GM18870 (cell line): ENCODE measurements at regions not wholly inside any gene's neighbourhood (a gene's known extent, or its start where the extent isn't known, plus 50 kb on each side); places are given as distances from the start of the nearest gene placed in this dataset.

Experiments
- ATAC-seq: cut with Tn5 transposase; IDR thresholded peaks from one replicate; pipeline ENCODE4 v1.9.1; 2021; ENCODE audit warnings: moderate library complexity; ENCODE audit not compliant: unreplicated experiment

- no peak for ATAC-seq
Observed at GRCh38 chr9:27864644-27865438, 291.6 kb upstream of the C9orf72 start.

GRCh38 chr9:27866741-27867140, 293.5 kb upstream of the C9orf72 start:
- no peak for ATAC-seq

DNA sequence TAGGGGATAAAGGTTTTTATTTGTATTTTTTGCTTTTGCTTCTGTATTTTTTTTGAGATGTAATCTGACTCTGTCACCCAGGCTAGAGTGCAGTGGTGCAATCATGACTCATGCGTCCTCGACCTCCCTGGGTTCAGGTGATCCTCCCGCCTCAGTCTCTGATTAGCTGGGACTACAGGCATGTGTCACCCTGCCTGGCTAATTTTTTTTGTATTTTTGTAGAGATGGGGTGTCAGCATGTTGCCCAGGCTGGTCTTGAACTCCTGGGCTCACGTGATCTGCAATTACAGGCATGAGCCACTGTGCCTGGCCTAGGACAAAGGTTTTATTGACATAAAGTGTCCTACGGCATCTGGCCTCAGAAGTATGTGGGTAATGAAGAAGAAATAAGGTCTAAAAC, 297.1 kb upstream of the C9orf72 start:
- ATAC-seq: no peak

- ATAC-seq: no peak
Observed at GRCh38 chr9:27880156-27880555, 306.9 kb upstream of the C9orf72 start.

DNA sequence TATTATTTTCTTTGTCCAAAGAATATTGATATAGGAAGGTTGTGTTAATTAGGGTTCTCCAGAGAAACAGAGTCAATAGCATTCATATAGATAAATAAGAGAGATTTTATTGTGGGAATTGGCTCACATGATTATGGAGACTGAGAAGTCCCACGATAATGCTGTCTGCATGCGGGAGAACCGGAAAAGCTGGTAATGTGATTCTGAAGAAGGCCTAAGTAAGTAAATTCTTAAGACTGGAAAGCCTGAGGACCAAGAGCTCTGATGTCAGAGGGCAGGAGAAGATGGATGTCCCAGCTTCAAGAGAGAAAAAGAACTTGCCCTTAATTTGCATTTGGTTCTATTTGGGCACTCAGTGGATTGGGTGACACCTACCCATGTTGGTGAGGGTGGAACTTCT, 307.4 kb upstream of the C9orf72 start:
- ATAC-seq: no peak

DNA sequence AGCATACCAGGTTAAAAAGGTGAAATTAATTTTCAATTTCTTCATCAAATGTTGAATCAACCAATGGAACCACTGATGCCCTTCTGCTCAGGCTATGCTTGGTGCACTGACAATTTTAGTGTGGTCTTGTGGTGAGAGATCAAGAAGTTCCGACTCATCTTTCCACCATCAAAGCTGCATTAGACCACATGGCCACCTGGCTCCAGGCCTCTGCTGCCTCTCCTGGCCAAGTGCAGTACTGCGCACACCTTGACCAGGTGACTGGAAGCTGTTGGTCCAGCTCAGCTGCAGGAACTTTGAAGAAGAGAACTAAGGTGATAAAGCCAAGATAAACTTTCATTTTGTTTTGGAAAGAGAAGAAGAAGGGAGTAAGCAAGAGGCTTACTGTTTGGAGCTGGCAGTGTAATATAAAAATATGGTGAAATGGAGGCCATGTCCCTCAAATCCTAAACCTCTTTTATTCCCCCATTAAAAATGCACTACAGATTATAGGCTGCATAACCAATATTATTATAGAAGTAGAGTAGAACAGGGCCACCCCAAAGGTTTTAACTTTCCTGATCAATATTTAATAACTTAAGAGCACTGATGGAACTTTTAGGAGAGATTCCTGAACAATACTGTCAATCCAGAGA, 315.5 kb upstream of the C9orf72 start:
- ATAC-seq: peak; percentile 93

- ATAC-seq: no peak
Observed at GRCh38 chr9:27924502-27924901, 351.2 kb upstream of the C9orf72 start.

DNA sequence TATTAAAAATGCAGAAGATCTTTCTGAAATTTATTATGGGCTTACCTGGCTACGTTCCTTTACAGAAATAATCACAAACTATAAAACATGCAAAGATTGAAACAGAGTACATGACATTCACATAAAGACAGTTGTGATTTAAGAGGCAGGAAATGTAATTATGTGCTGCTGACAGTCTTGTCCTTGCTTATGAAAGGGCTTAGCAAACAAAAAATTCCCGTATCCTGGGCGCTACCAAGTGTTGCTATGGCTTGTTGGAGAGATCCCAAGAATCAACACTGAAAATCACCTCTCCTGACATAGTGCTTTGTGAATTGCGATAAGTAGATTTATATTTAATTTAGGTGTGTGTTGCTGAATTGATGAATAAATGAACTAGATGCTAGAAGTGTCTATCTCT, 352.5 kb upstream of the C9orf72 start:
- no peak for ATAC-seq

DNA sequence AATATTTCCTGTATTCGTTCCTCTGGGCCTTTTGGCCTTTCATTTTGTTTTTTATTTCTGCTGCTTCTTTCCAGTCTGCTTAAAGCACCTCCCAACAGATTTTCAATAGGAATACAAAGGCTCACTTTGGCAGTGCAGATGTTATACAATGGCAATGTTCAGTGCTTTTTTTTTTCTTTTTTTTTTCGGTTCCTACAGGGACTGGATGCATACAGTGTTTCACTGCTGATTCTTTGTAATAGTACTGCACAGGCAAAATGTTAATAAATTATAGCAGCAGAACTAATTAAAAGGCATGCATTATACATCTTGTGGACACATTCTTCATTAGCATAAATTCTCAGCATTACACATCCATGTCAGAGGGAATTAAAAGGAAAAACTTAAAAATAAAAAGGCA, 356.6 kb upstream of the C9orf72 start:
- ATAC-seq: no peak

DNA sequence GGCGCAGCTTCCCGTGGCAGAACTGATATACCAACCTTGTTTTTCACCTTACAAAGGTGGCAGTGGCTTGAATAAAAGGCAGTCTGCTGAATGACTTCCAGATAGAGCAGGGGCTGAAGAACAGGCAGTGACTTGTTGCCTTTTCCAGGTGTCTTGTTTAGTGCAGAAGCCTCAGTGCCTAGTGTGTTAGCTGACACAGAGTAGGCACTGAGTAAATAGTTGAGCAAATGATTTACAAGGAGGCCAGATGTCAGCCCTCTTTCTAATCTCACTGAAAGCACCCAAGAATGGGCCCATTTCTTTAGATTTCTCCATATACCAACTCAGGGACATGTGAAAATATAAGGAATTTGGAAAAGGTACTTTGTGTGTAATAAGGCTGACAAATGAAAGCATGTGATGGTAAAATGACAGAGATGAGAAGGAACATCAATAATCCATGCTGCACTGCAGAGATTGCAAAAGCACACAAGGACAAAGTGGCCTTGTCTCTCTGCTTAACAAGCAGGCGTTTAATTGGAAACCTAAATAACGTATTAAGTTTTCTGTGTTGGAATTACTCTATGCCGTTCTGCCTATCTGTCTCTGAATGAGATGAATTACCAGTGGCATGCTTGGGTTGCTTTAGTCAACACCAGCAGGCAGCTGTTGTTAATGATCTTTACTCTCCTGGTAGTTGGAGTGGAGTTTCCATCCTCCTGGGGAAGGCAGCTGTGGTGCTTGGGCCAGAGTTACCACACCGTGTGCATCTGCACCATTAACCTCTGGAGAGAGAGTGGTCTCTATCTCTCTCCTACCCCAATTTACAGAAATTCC, 360.1 kb upstream of the C9orf72 start:
- no peak for ATAC-seq

DNA sequence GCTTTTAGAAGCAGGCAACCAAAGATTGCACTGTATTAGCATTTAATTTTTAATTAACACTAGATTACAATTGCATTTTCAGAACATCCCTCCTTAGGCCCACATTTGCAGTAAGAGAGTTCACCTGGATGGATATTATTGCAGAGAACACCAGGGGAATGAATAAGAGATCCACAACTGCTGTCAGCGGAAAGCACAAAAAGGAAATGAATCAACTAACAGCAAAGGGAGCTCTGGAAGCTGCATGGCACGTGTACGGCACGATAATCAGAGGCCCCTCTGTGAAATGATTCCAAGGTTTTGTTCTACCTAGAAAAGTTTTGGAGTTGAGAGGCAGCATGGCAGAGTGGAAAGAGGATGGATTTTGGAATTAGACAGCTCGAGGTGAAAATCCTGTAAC, 361.2 kb upstream of the C9orf72 start:
- ATAC-seq: no peak

DNA sequence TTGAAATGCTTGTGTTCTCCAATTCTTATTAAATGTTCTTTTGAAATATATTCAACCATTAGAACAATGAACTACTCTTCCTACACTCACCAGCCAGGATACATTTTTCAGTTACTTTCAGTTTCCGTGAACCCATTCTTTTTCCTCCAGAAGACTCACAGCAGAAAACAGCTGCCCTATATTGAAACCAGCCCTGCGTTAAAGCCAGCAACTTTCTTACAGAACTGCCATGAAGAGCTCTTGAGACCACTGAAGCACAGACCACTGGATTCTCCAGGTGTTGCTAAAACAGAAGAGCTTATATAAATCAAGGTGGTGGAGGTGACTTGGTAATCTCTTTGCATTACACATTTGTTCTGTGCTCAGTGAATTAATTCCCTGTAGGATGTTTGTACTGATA, 365.9 kb upstream of the C9orf72 start:
- ATAC-seq: no peak

DNA sequence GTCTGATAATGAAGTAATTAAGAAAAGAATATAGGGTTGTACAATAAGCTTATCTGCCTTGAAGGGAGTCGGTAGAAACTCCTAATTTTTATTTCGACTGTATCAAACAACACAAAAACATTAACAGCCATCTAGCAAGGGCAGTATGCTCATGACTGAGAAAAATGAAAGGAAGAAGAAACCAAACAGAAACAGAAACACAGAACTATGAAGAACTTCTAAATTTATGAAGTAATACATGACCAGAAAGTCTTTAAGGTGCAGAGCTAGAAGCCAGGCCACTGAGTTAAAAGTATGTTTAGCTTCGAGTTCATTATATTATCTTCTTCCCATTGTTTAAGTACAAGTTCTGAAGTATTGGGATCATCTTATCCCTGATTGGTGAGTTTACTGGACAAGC, 367.3 kb upstream of the C9orf72 start:
- peak; percentile 71 for ATAC-seq

DNA sequence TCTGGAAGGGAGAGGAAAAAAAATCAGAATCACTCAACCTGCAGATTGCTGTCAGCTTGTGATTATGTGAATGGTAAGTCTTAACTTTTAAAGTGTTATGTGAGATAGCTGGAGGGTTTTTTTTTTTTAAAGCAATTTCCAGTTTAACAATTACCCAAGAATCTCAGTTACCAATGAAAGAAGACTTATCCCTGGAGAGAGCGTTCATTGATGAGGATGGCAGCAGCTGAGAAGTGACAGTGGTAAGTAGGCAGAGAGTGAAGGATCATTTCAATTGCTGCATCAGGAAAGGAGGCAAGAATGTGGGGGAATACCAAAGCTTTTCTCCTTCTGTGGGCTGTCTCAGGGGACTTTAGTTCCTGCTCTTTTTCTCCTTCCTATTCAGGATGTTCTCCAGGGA, 370.2 kb upstream of the C9orf72 start:
- no peak for ATAC-seq

DNA sequence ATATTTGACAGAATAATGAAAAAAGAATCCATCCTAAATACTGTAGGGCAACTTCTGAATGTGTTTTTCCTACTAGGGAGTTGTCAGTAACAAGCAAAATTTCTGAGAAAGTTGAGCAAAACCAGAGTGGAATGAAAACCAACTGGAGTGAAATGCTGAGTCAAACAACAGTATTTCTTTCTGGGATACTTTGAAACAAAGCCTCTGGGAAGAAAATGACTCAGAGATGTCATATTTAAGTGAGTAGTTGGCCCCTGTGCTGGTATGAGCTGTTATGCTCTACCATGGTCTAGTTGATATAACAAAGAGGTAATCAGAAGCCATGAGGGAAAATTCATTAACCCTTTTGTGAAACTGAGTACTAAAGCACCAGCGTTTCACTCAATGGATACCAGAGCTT, 372.1 kb upstream of the C9orf72 start:
- no peak for ATAC-seq

GRCh38 chr9:27950382-27950781, 377.1 kb upstream of the C9orf72 start:
- ATAC-seq: no peak

- no peak for ATAC-seq
Observed at GRCh38 chr9:27954858-27955257, 381.6 kb upstream of the C9orf72 start.

GRCh38 chr9:27963836-27964235, 390.6 kb upstream of the C9orf72 start:
- ATAC-seq: no peak

DNA sequence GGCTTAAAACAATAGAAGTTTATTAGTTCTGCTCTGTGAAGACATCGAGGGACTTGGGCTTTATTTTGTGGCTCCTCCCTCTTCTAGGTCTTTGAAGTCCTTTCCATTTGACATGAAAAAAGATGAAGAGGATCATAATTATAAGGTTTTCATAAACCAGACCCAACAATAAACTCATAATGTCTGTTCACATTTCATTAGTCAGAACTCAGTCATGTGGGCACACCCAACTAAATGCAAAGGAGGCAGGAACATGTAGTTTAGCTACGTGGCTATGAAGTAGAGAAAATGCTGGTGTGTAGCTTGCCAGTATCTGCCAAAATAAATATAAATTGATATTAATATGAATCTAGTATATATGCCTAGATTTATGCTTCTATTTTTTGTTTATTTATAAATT, 393.9 kb upstream of the C9orf72 start:
- ATAC-seq: no peak

DNA sequence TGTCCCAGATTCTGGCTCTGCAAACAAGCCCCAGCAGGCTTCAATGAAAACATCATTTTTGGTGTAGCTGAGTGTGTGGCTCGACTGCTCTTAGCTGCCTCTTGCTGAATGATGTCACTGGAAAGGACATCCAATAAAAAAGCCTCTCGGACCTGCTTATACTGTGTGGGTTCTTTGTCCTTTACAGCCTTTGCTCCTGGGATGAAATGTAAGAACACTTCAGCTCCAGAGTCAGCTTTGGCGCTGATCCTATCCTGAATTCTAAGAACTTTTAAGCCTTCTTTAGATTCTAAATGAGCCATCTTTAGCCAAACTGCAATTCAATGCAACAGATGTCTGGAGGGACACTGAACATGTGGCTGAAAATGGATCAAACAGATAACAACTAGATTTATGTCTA, 404.6 kb upstream of the C9orf72 start:
- ATAC-seq: no peak

- no peak for ATAC-seq
Observed at GRCh38 chr9:27985714-27986113, 412.4 kb upstream of the C9orf72 start.

DNA sequence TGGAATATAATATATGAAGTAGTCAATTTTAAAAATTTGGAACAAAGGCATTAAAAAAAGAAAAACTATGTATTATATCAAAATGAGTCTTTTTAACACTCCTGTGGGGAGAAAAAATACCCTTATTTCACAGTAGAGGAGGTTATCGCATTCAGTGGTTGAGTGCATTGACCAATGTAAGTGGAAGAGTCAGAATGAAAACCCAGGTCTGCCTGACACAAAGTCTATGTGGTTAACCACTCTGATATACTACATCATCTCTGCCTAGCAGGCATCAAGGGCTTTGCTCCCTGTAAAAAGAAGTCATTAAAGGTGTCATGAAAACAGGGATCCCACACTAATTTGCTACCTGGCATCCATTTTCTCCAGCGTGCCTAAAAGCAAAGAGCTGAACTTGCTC, 417.2 kb upstream of the C9orf72 start:
- peak; percentile 94 for ATAC-seq
